Panc1 (cell line): ENCODE measurements at regions not wholly inside any gene's neighbourhood (a gene's known extent, or its start where the extent isn't known, plus 50 kb on each side); places are given as distances from the start of the nearest gene placed in this dataset.

Experiments
- ATAC-seq: fragments of 200-7000 bp; cut with Tn5 transposase; 2 replicates; pipeline ENCODE4 v1.9.1; 2020; ENCODE audit warnings: mild to moderate bottlenecking, moderate library complexity
- BruUV-seq: library from RNA; stranded (reverse); fragments of 400-500 nt; replicated peaks from 2 replicates; lab custom pipeline; 2021; lab: Mats Ljungman, UMichigan
- CTCF ChIA-PET: fragments of 300-600 bp; sonication (Branson Sonifier 250); formaldehyde crosslinking; loops from one replicate; lab custom pipeline; 2022; ENCODE audit warnings: antibody characterized with exemption; lab: Charles Lee
- POLR2A ChIA-PET: fragments of 300-600 bp; sonication (Branson Sonifier 250); formaldehyde crosslinking; loops from one replicate; lab custom pipeline; 2022; ENCODE audit warnings: antibody characterized with exemption; lab: Charles Lee
- DNase-seq: peaks from one replicate; pipeline ENCODE4 v3.0.0-alpha.2; 2010; ENCODE audit warnings: low read depth, low spot score
- H3K27ac ChIP-seq: 2 replicates; pipeline ENCODE4 v1.5.1; 2011; ENCODE audit warnings: mild to moderate bottlenecking, low read length, inconsistent platforms
- H3K27me3 ChIP-seq: fragments of 200-500 bp; sonication (Bioruptor generic); 2 replicates; pipeline ENCODE4 v1.6.0; 2014; ENCODE audit warnings: low read length, inconsistent platforms; ENCODE audit not compliant: control insufficient read depth, insufficient read depth
- H3K36me3 ChIP-seq: fragments of 200-500 bp; sonication (Bioruptor generic); 2 replicates; pipeline ENCODE4 v1.5.1; 2014; ENCODE audit warnings: inconsistent platforms, mild to moderate bottlenecking, low read length, moderate library complexity; ENCODE audit not compliant: control insufficient read depth, insufficient read depth
- H3K4me1 ChIP-seq: 2 replicates; pipeline ENCODE4 v1.5.1; 2011; ENCODE audit warnings: inconsistent platforms, mild to moderate bottlenecking, low read length, moderate library complexity; ENCODE audit not compliant: control insufficient read depth, insufficient read depth
- H3K4me3 ChIP-seq, 2 experiments: 2 replicates each; pipeline ENCODE4 v1.5.1; 2011 to 2012; ENCODE audit warnings: low read depth in 2 of 2, low read length in 2 of 2, mild to moderate bottlenecking in 2 of 2, inconsistent platforms in 1 of 2, moderate library complexity in 1 of 2
- H3K9me3 ChIP-seq: fragments of 200-500 bp; sonication (Bioruptor generic); 2 replicates; pipeline ENCODE4 v1.5.1; 2014; ENCODE audit warnings: low read depth, mild to moderate bottlenecking, inconsistent platforms, low read length, moderate library complexity; ENCODE audit not compliant: control insufficient read depth, insufficient read depth
- CTCF ChIP-seq: fragments of 450-650 bp; IDR thresholded peaks from 2 replicates; pipeline ENCODE4 v1.5.1; 2017; ENCODE audit warnings: mild to moderate bottlenecking
- POLR2AphosphoS5 ChIP-seq: IDR thresholded peaks from 2 replicates; pipeline ENCODE4 v1.6.1; 2012; ENCODE audit warnings: mild to moderate bottlenecking, low read depth, low read length, moderate library complexity
- REST ChIP-seq, 2 experiments: IDR thresholded peaks; 2 replicates each; pipeline ENCODE4 v1.6.1; 2011 to 2012; ENCODE audit warnings: low read depth in 2 of 2, control low read depth in 1 of 2, low read length in 1 of 2, mild to moderate bottlenecking in 1 of 2, moderate library complexity in 1 of 2; ENCODE audit not compliant: insufficient read depth in 1 of 2
- SIN3A ChIP-seq: IDR thresholded peaks from 2 replicates; pipeline ENCODE4 v1.6.1; 2012; ENCODE audit warnings: low read depth, mild to moderate bottlenecking, low read length, moderate library complexity, borderline replicate concordance; ENCODE audit not compliant: insufficient read depth
- TCF7L2 ChIP-seq: IDR thresholded peaks from 2 replicates; pipeline ENCODE4 v1.6.1; 2011; ENCODE audit warnings: mild to moderate bottlenecking, low read depth, low read length, inconsistent platforms
- in situ Hi-C: cut with HindIII; loops from 2 replicates; pipeline ENCODE4 v1.10.0; 2016; ENCODE audit warnings: low sequenced_read_pairs, low pct_unique_long_range_greater_than_20kb
- intact Hi-C: fragments of 100-400 bp; cut with micrococcal nuclease; formaldehyde crosslinking; loops from one replicate; pipeline ENCODE4 v1.10.0; 2022; ENCODE audit not compliant: unreplicated experiment

- no peak for TF ChIP-seq POLR2AphosphoS5
- TF ChIP-seq TCF7L2 = no peak
- TF ChIP-seq SIN3A = no peak
- no peak for TF ChIP-seq CTCF
- TF ChIP-seq REST (IDR thresholded peaks at IDR 0.05; ENCODE audit: insufficient read depth in 1 of 2, low read depth in 2 of 2, low read length in 1 of 2) = no peak
- intact Hi-C loops = no loop called here
- Histone ChIP-seq H3K27me3 (no peaks in the 10 kb centered on the region), H3K9me3 (no peaks in the 10 kb centered on the region), H3K4me1 (no peaks in the 10 kb centered on the region), H3K4me3 (no peak overlapping the region), H3K36me3 (no peaks in the 10 kb centered on the region), H3K27ac (no peak overlapping the region)
- POLR2A ChIA-PET = no interaction called here
- ATAC-seq = no peak
- no peak for DNase-seq
- CTCF ChIA-PET = no interaction called here
- in situ Hi-C loops = no loop called here
- BruUV-seq = no TSS peak
Observed at GRCh38 chr15:25497934-25498333, 59.1 kb upstream of the UBE3A start.

- intact Hi-C loops = no loop called here
- ATAC-seq = no peak
- 0 out of 2 replicates have a peak, but pooled peaks cover 3% of the 10 kb centered on the region for H3K9me3 ChIP-seq
- POLR2A ChIA-PET = no interaction called here
- in situ Hi-C loops = no loop called here
- no peaks in the 10 kb centered on the region for H3K36me3 ChIP-seq
- H3K27me3 ChIP-seq = no peaks in the 10 kb centered on the region
- BruUV-seq = no TSS peak
- no peaks in the 10 kb centered on the region for H3K4me1 ChIP-seq
- no peak overlapping the region for H3K4me3 ChIP-seq
- CTCF ChIA-PET = no interaction called here
- DNase-seq = no peak
- TF ChIP-seq POLR2AphosphoS5 = no peak
- TF ChIP-seq CTCF = no peak
- no peak for TF ChIP-seq TCF7L2
- no peak for TF ChIP-seq REST (IDR thresholded peaks at IDR 0.05; ENCODE audit: insufficient read depth in 1 of 2, low read depth in 2 of 2, low read length in 1 of 2)
- TF ChIP-seq SIN3A = no peak
- H3K27ac ChIP-seq = no peak overlapping the region
Observed at GRCh38 chr15:25493823-25494526, 55.2 kb upstream of the UBE3A start.
